Choroid plexus epithelial cell (primary cell): ENCODE measurements at regions not wholly inside any gene's neighbourhood (a gene's known extent, or its start where the extent isn't known, plus 50 kb on each side); places are given as distances from the start of the nearest gene placed in this dataset.

Experiments
- DNase-seq: peaks from one replicate; pipeline ENCODE4 v3.0.0-alpha.2; 2010; ENCODE audit warnings: low read depth
- H3K4me3 ChIP-seq: 2 replicates; pipeline ENCODE4 v1.5.1; 2011; ENCODE audit warnings: low read depth, mild to moderate bottlenecking, control low read depth, low read length, moderate library complexity
- CTCF ChIP-seq: conservative IDR thresholded peaks from 2 replicates; pipeline ENCODE4 v1.5.1; 2011; ENCODE audit warnings: low read depth, mild to moderate bottlenecking, control low read depth, inconsistent platforms, low read length, moderate library complexity

- no peak for DNase-seq
- H3K4me3 ChIP-seq = no peak overlapping the region
- no peak for TF ChIP-seq CTCF
Observed at GRCh38 chr7:19830604-19831003, 57.2 kb upstream of the TMEM196 start.
